Urothelium cell line (cell line): ENCODE measurements at regions not wholly inside any gene's neighbourhood (a gene's known extent, or its start where the extent isn't known, plus 50 kb on each side); places are given as distances from the start of the nearest gene placed in this dataset.
"Not testable (repeated sequence)": the region's sequence is repeated elsewhere in the genome, so short reads cannot be mapped to it uniquely, and the experiment has no call there.

Experiments
- DNase-seq: peaks from one replicate; pipeline ENCODE4 v3.0.0; 2011; ENCODE audit warnings: low spot score, mixed read lengths
- FAIRE-seq: peaks from 2 replicates; lab custom pipeline; 2011; peaks lifted over from hg19 to GRCh38; lab: Jason Lieb, UNC

GRCh38 chr3:88997260-88997659 lies 110.2 kb upstream of the EPHA3 start:
- FAIRE-seq, result no peak
- DNase-seq, result no peak

GRCh38 chr3:89000886-89001285 lies 106.5 kb upstream of the EPHA3 start:
- no peak for DNase-seq
- FAIRE-seq, result no peak

DNA sequence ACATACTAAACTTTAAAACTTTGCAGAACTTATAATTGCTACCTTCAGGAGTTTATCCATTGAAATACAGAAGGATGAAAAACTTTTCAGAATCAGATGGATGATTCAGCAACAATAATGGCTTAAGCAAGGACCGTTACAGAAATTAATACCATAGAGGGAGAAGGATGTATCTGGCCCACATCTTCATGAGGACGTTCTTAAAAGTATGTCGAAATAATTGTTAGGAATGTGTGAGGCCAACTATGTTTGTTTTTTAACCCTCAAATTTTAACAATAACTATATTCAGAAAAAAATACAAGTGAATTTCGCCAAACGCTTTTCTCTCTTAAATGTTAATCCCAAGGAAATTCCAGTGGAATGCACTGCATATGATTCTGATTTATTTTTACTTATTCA lies 105.2 kb upstream of the EPHA3 start:
- DNase-seq, result no peak
- FAIRE-seq, result no peak

DNA sequence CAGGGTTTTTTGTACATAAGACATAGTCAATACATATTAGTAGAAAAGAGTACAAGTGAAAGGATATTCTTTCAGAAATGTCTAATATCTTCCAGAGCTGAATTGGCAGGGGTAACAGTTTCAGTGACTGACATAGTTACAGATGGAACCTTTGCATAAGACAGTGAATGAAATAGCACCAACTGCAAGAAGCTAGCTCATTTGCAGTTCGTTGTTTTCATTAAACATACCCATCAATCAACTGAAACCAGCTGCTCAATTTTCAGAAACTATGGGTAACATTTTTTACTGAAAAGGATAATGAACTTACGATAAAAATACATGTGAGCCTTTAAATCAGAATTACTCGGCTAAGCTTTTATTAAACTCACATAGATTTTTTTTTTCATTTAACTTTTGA lies 93.9 kb upstream of the EPHA3 start:
- no peak for DNase-seq
- no peak for FAIRE-seq

DNA sequence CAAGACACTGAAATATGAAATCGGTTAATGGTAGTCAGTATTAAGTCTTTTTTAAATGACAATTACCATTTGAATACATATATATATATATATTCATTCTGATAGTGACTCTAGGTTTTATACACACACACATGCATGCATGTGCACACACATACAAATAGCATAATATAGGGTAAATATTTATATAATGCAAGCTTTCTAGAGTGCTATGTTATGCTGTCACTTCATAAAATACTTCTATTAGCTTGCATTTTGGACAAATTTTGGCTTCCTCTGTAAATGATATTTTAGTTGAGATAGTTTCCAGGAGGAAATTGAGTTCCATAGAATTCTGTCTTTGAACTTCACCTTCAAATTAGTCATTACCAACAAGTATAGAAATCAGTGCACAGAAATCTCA lies 89.9 kb upstream of the EPHA3 start:
- DNase-seq, result no peak
- no peak for FAIRE-seq

- FAIRE-seq (no peak), DNase-seq (peak; percentile 16)
Measured at GRCh38 chr3:89025185-89025584, 82.2 kb upstream of the EPHA3 start.

- FAIRE-seq (no peak), DNase-seq (no peak)
Measured at GRCh38 chr3:89032346-89033013, 74.9 kb upstream of the EPHA3 start.

- not testable (repeated sequence) for FAIRE-seq, DNase-seq
Measured at GRCh38 chr3:89034723-89035122, 72.7 kb upstream of the EPHA3 start.

DNA sequence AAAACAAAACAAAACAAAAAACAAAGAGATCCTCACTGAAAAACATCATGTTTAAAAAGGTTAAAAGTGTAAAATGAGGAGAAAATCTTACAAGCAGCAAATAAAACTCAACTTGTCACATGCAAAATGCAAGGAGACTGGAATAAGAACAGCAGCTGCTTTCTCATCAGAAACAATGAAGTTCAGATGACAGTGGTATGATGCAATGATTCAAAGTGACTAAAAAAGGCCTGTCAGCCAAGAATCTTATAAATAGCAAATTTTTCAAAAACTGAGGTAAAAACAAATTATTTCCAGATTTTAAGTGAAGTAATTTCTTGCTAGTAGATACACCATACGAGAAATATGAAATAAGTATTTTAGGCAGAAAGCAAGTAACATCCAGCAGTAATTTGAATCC lies 68.6 kb upstream of the EPHA3 start:
- no peak for DNase-seq
- no peak for FAIRE-seq

GRCh38 chr3:89042236-89042835 lies 65.1 kb upstream of the EPHA3 start:
- DNase-seq (no peak), FAIRE-seq (no peak)

- FAIRE-seq (no peak), DNase-seq (no peak)
Measured at GRCh38 chr3:89043406-89043932, 64.0 kb upstream of the EPHA3 start.

DNA sequence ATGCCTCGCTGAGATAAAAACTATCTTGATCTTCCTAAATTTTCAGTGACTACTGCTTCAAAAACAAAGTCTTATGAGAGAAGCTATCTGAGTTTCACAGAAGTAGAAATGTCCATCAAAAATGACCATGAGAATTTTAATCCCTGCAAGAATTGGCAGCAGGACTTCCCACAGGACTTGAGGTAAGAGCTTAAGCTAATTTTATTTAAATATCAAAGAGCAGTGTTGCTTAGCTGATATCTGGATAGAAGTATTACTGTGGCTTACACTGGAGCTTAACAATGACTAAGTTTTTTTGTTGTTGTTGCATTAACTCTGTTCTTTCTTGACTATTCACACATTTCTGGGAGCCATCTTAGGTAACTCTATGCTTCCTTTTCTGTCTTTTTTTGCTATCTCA lies 60.8 kb upstream of the EPHA3 start:
- no peak for FAIRE-seq
- DNase-seq, result no peak

- DNase-seq (no peak), FAIRE-seq (no peak)
Measured at GRCh38 chr3:89049119-89049518, 58.3 kb upstream of the EPHA3 start.

DNA sequence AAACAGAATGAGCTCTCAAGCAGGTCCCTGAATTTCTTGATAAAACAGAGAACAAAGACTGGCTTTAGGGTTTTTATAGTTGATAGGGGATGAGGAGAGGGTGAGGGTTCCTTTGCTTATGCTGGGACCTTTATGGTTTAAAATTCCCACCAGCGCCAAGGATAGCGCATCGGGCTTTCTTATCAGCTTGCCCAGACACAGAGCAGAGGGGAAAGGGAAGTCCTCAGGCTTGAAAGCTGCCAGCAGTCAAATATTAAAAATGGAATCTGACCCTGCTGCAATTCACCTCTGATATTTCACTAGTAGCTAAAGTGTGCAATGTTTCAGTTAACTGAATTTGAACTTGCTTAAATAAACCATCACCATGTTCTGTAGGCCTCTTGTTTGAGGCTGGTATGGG lies 55.0 kb upstream of the EPHA3 start:
- FAIRE-seq (no peak), DNase-seq (no peak)

DNA sequence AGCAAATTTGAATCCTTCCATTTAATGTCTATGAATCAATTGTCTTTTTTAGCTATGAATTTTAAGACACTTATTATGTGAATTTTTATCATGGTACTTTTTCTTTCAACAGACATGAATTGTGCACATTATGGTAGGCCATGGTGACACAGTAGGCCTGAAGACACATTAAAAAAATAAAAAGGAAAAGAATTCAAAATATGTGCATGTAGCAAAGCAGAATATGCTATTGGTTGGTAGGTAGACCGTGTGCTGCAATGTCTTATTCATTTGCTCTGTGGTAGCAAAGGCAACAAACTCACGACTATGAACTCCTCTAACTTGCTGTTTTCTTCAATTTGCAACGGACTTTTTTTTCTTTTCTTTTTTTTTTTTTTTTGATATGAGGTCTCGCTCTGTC lies 50.0 kb upstream of the EPHA3 start:
- FAIRE-seq (no peak), DNase-seq (no peak)
